CD14-positive monocyte (primary cell): ENCODE measurements at regions not wholly inside any gene's neighbourhood (a gene's known extent, or its start where the extent isn't known, plus 50 kb on each side); places are given as distances from the start of the nearest gene placed in this dataset.
A peak's percentile ranks its signal among the peaks of the same experiment; 100 is the strongest.

Source experiments
- DNase-seq, 3 donors: peaks; one replicate each; pipeline ENCODE4 v3.0.0-alpha.2; 2011 to 2022
- H2AFZ ChIP-seq: 2 replicates; pipeline ENCODE4 v1.6.0; 2012; ENCODE audit warnings: mild to moderate bottlenecking, low read depth, low read length, inconsistent platforms; ENCODE audit not compliant: insufficient read depth, poor library complexity, severe bottlenecking
- H3K27ac ChIP-seq, 2 donors: 1 replicate in 1 of 2; 2 replicates in 1 of 2; pipeline ENCODE4 v1.5.1; 2012 to 2013; ENCODE audit warnings: low read length in 2 of 2, control low read depth in 1 of 2, inconsistent platforms in 1 of 2, low read depth in 1 of 2, mild to moderate bottlenecking in 1 of 2
- H3K27me3 ChIP-seq, 2 donors: one replicate each; pipeline versions ENCODE4 v1.6.0 to v1.6.1; 2011 to 2013; ENCODE audit warnings: low read length in 2 of 2; ENCODE audit not compliant: control insufficient read depth in 2 of 2, insufficient read depth in 2 of 2
- H3K36me3 ChIP-seq, 2 donors: replicated peaks in 1 of 2; 1 replicate in 1 of 2; 2 replicates in 1 of 2; pipeline versions ENCODE4 v1.5.1 to v1.6.1; 2012 to 2013; ENCODE audit warnings: low read length in 2 of 2, control low read depth in 1 of 2, inconsistent platforms in 1 of 2, mild to moderate bottlenecking in 1 of 2; ENCODE audit not compliant: insufficient read depth in 2 of 2, control insufficient read depth in 1 of 2
- H3K4me1 ChIP-seq, 2 donors: 1 replicate in 1 of 2; 2 replicates in 1 of 2; pipeline versions ENCODE4 v1.5.1 to v1.6.1; 2012 to 2013; ENCODE audit warnings: low read length in 2 of 2, control low read depth in 1 of 2, inconsistent platforms in 1 of 2, mild to moderate bottlenecking in 1 of 2, moderate library complexity in 1 of 2; ENCODE audit not compliant: insufficient read depth in 2 of 2, control insufficient read depth in 1 of 2
- H3K4me2 ChIP-seq: replicated peaks from 2 replicates; pipeline ENCODE3; 2012; ENCODE audit warnings: low read length, moderate library complexity, mild to moderate bottlenecking; ENCODE audit not compliant: poor library complexity, severe bottlenecking; ENCODE audit errors: extremely low read depth
- H3K4me3 ChIP-seq, 3 experiments: fragments of 200-600 bp in 1 of 3; sonication (generic) in 1 of 3; replicated peaks in 1 of 3; 1 replicate in 2 of 3; 2 replicates in 1 of 3; pipeline ENCODE4 v1.5.1; 2011 to 2013; ENCODE audit warnings: low read length in 3 of 3, mild to moderate bottlenecking in 3 of 3, control low read depth in 2 of 3, low read depth in 2 of 3, inconsistent platforms in 1 of 3, moderate library complexity in 1 of 3
- H3K79me2 ChIP-seq: 2 replicates; pipeline ENCODE4 v1.6.0; 2012; ENCODE audit warnings: mild to moderate bottlenecking, control low read depth, inconsistent platforms, low read length, moderate library complexity; ENCODE audit not compliant: insufficient read depth
- H3K9ac ChIP-seq: 2 replicates; pipeline ENCODE4 v1.6.0; 2017; ENCODE audit warnings: low read length, mild to moderate bottlenecking; ENCODE audit not compliant: insufficient read depth, poor library complexity, severe bottlenecking
- H3K9me3 ChIP-seq, 2 donors: replicated peaks in 1 of 2; 1 replicate in 1 of 2; 2 replicates in 1 of 2; pipeline versions ENCODE4 v1.5.1 to v1.6.1; 2012 to 2013; ENCODE audit warnings: low read length in 2 of 2, control low read depth in 1 of 2; ENCODE audit not compliant: control insufficient read depth in 1 of 2, insufficient read depth in 1 of 2
- H4K20me1 ChIP-seq: 2 replicates; pipeline ENCODE4 v1.6.0; 2012; ENCODE audit warnings: mild to moderate bottlenecking, low read length, control low read depth, moderate library complexity; ENCODE audit not compliant: insufficient read depth
- H3K27ac Mint-ChIP-seq, 7 donors: one replicate each; pipeline ENCODE4 v1.8.0; 2020; ENCODE audit warnings: mild to moderate bottlenecking in 7 of 7, mixed read lengths in 7 of 7, moderate library complexity in 6 of 7, inconsistent platforms in 2 of 7
- H3K27me3 Mint-ChIP-seq, 3 donors: one replicate each; pipeline ENCODE4 v1.8.0; 2021 to 2022; ENCODE audit warnings: low read depth in 3 of 3, mild to moderate bottlenecking in 3 of 3, mixed read lengths in 3 of 3, moderate library complexity in 3 of 3, inconsistent platforms in 1 of 3
- H3K36me3 Mint-ChIP-seq, 2 donors: one replicate each; pipeline ENCODE4 v1.8.0; 2020; ENCODE audit warnings: mixed read lengths in 2 of 2, inconsistent platforms in 1 of 2, mild to moderate bottlenecking in 1 of 2
- H3K4me1 Mint-ChIP-seq: one replicate; pipeline ENCODE4 v1.8.0; 2020; ENCODE audit warnings: mild to moderate bottlenecking, mixed read lengths
- H3K4me3 Mint-ChIP-seq, 2 donors: one replicate each; pipeline ENCODE4 v1.8.0; 2020; ENCODE audit warnings: mild to moderate bottlenecking in 2 of 2, mixed read lengths in 2 of 2, moderate library complexity in 1 of 2
- H3K9me3 Mint-ChIP-seq, 7 donors: one replicate each; pipeline ENCODE4 v1.8.0; 2020 to 2022; ENCODE audit warnings: mixed read lengths in 7 of 7, mild to moderate bottlenecking in 6 of 7, moderate library complexity in 6 of 7, inconsistent platforms in 2 of 7
- WGBS: methylation state at CpG from one replicate; pipeline ENCODE4 v1.1.5; 2013; ENCODE audit warnings: missing lambda C conversion rate; ENCODE audit not compliant: insufficient coverage; 5-methylcytosine and 5-hydroxymethylcytosine counted together
- intact Hi-C, 2 donors: fragments of 100-400 bp; cut with micrococcal nuclease; formaldehyde crosslinking; loops; one replicate each; pipeline versions ENCODE4 v1.15.0 to v1.15.1; 2023
- TF ChIP-seq, protein P1 (sequence below): fragments of 200-600 bp; IDR thresholded peaks from one replicate; pipeline ENCODE4 v1.8.0; 2022; ENCODE audit warnings: antibody characterized with exemption, mild to moderate bottlenecking

DNA sequence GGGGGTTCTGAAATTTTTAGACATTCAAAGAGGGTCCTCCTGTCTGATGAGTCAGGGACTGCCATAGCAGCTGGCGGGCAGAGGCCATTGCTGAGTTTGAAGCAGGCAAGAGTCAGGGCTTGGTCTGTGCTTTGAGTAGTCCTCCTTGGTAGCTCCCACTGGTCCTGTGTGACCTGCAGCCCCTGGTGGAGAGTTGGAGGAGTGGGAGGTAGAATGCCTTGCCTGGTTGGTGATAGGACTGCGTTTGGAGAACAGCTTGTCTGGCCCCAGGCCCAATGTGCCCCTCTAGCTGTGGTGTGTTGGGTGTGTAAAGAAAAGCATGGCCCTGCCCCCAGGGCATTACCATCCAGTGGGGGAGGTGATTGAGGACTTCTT, 116.7 kb downstream of the BEGAIN start:
- H3K27me3 Mint-ChIP-seq, result no peaks in the 10 kb centered on the region
- WGBS, result 78% methylated on average over 1 of the region's 2 CpGs
- intact Hi-C loops, result no loop called here

DNA sequence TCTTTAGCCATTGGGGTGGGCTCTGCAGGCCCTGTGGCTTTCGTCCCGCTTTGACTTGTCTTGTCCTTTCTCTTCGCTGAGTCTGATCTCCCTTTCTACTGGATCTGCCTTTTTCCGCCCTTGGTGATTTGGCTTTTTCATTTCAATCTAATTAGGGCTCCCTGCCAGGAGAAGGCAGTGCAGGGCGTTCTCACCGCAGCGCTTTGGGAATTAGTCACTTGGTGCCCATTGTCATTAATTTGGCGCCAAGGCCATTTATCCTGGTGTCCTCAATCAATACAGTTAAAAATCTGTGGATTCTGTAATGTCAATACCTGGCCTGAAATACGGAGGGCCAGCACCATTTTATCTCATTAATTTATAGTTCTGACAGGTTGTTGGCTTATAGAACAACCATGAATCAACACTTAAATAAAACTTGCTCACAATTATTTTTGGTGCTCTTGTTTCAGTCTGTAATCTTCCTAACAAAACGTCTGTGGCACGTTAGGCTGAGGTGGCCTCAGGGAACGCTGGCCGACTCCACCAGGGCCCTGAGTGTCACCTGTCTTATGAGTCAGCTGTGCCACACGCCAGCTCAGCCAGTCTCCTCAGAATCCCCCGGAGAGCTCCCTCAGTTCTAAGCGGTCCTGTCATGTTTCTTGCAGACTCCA, 115.7 kb downstream of the BEGAIN start:
- no peak overlapping the region for H3K9ac ChIP-seq
- H3K36me3 Mint-ChIP-seq, result peaks cover 7 to 18% of the 10 kb centered on the region in 2 donors
- H3K4me1 ChIP-seq, result no peaks in the 10 kb centered on the region
- H3K27me3 ChIP-seq, result no peaks in the 10 kb centered on the region
- no peak overlapping the region for H3K4me2 ChIP-seq
- peak overlapping the region in 1 of 2 donors; percentile 7 for H3K4me3 Mint-ChIP-seq
- H3K4me1 Mint-ChIP-seq, result peaks cover 2% of the 10 kb centered on the region
- peaks cover 0 to 7% of the 10 kb centered on the region in 2 donors for H3K36me3 ChIP-seq
- intact Hi-C loops, result no loop called here
- no peak for DNase-seq
- TF ChIP-seq, protein P1, sequence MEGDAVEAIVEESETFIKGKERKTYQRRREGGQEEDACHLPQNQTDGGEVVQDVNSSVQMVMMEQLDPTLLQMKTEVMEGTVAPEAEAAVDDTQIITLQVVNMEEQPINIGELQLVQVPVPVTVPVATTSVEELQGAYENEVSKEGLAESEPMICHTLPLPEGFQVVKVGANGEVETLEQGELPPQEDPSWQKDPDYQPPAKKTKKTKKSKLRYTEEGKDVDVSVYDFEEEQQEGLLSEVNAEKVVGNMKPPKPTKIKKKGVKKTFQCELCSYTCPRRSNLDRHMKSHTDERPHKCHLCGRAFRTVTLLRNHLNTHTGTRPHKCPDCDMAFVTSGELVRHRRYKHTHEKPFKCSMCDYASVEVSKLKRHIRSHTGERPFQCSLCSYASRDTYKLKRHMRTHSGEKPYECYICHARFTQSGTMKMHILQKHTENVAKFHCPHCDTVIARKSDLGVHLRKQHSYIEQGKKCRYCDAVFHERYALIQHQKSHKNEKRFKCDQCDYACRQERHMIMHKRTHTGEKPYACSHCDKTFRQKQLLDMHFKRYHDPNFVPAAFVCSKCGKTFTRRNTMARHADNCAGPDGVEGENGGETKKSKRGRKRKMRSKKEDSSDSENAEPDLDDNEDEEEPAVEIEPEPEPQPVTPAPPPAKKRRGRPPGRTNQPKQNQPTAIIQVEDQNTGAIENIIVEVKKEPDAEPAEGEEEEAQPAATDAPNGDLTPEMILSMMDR, result no peak
- peak overlapping the region in 2 of 7 donors; percentile 10 to 28 for H3K27ac Mint-ChIP-seq
- 94% methylated on average over 11 of the region's 16 CpGs for WGBS
- no peaks in the 10 kb centered on the region for H4K20me1 ChIP-seq
- H2AFZ ChIP-seq, result no peak overlapping the region
- no peaks in the 10 kb centered on the region for H3K27me3 Mint-ChIP-seq
- H3K9me3 Mint-ChIP-seq, result no peaks in the 10 kb centered on the region
- H3K4me3 ChIP-seq, result no peak overlapping the region
- no peaks in the 10 kb centered on the region for H3K79me2 ChIP-seq
- H3K9me3 ChIP-seq, result no peaks in the 10 kb centered on the region
- no peak overlapping the region for H3K27ac ChIP-seq

More for the DNA sequence above, 116.7 kb downstream of the BEGAIN start:
- Mint-ChIP-seq H3K36me3 (peaks cover 7 to 18% of the 10 kb centered on the region in 2 donors), H3K27ac (no peak overlapping the region), H3K4me3 (no peak overlapping the region), H3K4me1 (peaks cover 2% of the 10 kb centered on the region), H3K9me3 (no peaks in the 10 kb centered on the region)
- Histone ChIP-seq H3K4me2 (no peak overlapping the region), H3K36me3 (peaks cover 0 to 7% of the 10 kb centered on the region in 2 donors), H3K79me2 (no peaks in the 10 kb centered on the region), H3K4me1 (no peaks in the 10 kb centered on the region), H2AFZ (no peak overlapping the region), H4K20me1 (no peaks in the 10 kb centered on the region), H3K27ac (no peak overlapping the region), H3K9me3 (no peaks in the 10 kb centered on the region), H3K27me3 (no peaks in the 10 kb centered on the region), H3K4me3 (no peak overlapping the region), H3K9ac (no peak overlapping the region)
- DNase-seq, result no peak
- TF ChIP-seq, protein P1, result no peak
